ENCODE measurements at regions not wholly inside any gene's neighbourhood (a gene's known extent, or its start where the extent isn't known, plus 50 kb on each side); places are given as distances from the start of the nearest gene placed in this dataset.

DNA sequence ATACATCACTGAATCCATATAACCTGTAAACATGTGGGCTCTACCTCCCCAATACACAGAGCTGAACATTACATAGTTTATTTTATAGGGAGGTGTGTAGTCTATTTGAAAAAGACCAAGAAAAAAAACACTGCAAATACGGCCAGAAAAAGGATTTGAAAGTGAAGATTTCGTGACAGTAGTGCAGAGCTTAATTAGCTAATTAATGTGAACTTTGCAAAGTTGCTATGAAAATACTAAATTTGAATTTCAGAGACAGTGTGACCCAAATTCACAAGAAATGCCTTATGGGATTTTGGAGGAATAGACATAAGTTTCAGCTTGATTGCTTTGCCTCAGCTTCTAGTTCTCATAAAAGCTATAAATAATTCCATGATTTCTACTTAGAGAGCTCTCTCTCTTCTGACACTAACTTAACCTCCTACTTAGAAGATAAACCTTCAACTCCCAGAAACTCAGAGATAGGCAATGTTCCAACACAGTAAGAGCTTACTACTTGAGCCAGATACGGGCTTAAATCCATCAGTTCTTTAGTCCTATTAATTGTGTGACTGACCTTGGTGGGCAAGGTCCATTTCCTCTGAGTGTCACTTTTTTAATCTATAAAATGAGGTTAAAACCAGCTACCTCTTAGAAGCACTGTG lies 87.3 kb upstream of the THBS1 start:
- Histone ChIP-seq H3K79me2 (ENCODE audit: control insufficient read depth, insufficient read depth, low read length) (no peaks in the 10 kb centered on the region), H3K9ac (replicated peaks; ENCODE audit: extremely low read depth, insufficient read depth, low read length) (no peak overlapping the region), H3K4me2 (ENCODE audit: insufficient read depth, low read length) (no peak overlapping the region), H3K36me3 (ENCODE audit: control insufficient read depth in 2 of 2, extremely low read depth in 1 of 2, insufficient read depth in 2 of 2, low read length in 2 of 2) (no peaks in the 10 kb centered on the region), H3K4me1 (ENCODE audit: control insufficient read depth, extremely low read depth, insufficient read depth, low read length) (peaks cover 4% of the 10 kb centered on the region), H4K20me1 (replicated peaks; ENCODE audit: control insufficient read depth, extremely low read depth, insufficient read depth, low read length) (no peaks in the 10 kb centered on the region), H3K27me3 (ENCODE audit: control insufficient read depth in 2 of 2, insufficient read depth in 2 of 2, low read length in 2 of 2) (no peaks in the 10 kb centered on the region), H2AFZ (ENCODE audit: low read depth, low read length) (no peak overlapping the region), H3K9me1 (replicated peaks; ENCODE audit: control insufficient read depth, extremely low read depth, insufficient read depth, low read length) (no peaks in the 10 kb centered on the region), H3K9me3 (replicated peaks; ENCODE audit: control insufficient read depth, insufficient read depth, low read length) (no peaks in the 10 kb centered on the region), H3K4me3 (replicated peaks in 1 of 3; ENCODE audit: insufficient read depth in 1 of 3, low read depth in 1 of 3, low read length in 3 of 3) (no peak overlapping the region), H3K27ac (ENCODE audit: insufficient read depth, low read depth, low read length) (no peak overlapping the region)
- TF ChIP-seq JUN (IDR thresholded peaks at IDR 0.05; ENCODE audit: borderline replicate concordance, insufficient read depth, insufficient read length, low read depth) (no peak), POLR2AphosphoS5 (IDR thresholded peaks at IDR 0.05; ENCODE audit: insufficient read depth, low read depth, low read length) (no peak), GATA2 (IDR thresholded peaks at IDR 0.05; ENCODE audit: insufficient read depth, insufficient read length, low read depth, low read length) (no peak), FOS (IDR thresholded peaks at IDR 0.05; ENCODE audit: borderline replicate concordance, insufficient read depth, low read length) (no peak), POLR2A (IDR thresholded peaks at IDR 0.05; ENCODE audit: low read depth, low read length) (no peak), CTCF (IDR thresholded peaks at IDR 0.05; ENCODE audit: extremely low read depth in 1 of 2, insufficient read depth in 1 of 2, low read depth in 1 of 2, low read length in 2 of 2) (no peak), MYC (IDR thresholded peaks at IDR 0.05; ENCODE audit: low read depth, low read length) (no peak), EZH2 (IDR thresholded peaks at IDR 0.05; ENCODE audit: borderline replicate concordance, low read depth, low read length, severe bottlenecking) (no peak)
- TF ChIP-seq, protein P1, sequence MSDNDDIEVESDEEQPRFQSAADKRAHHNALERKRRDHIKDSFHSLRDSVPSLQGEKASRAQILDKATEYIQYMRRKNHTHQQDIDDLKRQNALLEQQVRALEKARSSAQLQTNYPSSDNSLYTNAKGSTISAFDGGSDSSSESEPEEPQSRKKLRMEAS (IDR thresholded peaks at IDR 0.05; ENCODE audit: insufficient read depth, insufficient read length): no peak
- CTCF ChIA-PET: interaction anchor here (0.8 to 2.2 kb wide), 3 partner anchors 10 to 18 kb away, joined by 5 to 6 read pairs (median 5); no protein-coding TSS in a partner anchor
- dilution Hi-C loops (cut with MboI; ENCODE audit: extremely low pct_ligation_motif_present, low sequenced_read_pairs) (no loop called here), intact Hi-C loops (cut with micrococcal nuclease) (no loop called here)
- DNase-seq (ENCODE audit: low read depth, low spot score): no peak
- no peak for FAIRE-seq
- POLR2A ChIA-PET: no interaction called here
- no TSS peak for BruUV-seq (replicated peaks)

Measured in endothelial cell of umbilical vein (primary cell).